ENCODE measurements at regions not wholly inside any gene's neighbourhood (a gene's known extent, or its start where the extent isn't known, plus 50 kb on each side); places are given as distances from the start of the nearest gene placed in this dataset.

DNA sequence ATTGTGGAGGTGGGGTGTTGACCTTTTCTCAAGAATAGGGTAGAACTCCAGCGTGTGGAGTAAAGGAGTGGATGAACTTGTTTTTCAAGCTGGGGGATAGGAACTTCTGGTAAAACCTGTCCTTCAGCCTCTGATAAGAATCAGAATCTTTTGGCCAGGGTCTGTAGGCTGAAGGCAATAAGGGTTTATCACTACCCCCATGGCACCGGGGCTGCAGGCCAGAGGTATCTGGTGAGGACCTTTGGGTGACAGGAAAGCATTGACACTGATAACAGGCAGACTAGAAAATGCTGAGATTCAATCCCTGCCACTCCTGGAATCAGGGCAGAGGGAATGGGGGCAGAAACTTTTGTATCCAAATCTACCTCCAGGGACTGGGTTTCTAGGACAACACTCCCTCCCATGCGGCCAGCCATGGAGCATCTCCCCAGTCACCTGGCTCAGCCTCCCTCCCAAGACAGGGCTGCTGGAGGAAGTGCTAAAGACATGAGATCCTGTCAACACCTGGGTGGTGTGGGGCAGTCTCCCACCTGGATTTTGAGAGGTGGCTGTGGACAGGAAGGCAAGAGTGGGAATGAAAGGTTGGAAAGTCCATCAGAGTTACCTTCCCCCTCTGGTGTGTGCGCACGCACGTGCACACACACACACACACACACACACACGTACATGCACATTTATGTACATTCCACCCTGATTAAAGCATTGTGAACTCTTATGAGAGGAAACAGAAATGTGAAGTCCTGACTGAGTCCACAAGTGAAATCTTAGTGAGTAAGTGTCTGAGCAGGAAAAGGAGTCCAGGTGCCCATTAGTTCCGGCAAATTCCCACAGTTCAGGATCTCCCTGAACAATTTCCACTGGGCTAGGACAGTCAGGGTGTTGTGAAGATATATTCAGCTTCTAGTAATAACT, 53.1 kb upstream of the MARCHF10 start:
- WGBS: 69% methylated on average over 8 of the region's 8 CpGs
- TF ChIP-seq JUND (IDR thresholded peaks at IDR 0.05) (no peak), NR2F2 (IDR thresholded peaks at IDR 0.05) (no peak), TAF1 (conservative IDR thresholded peaks at IDR 0.05) (no peak), FOXA2 (IDR thresholded peaks at IDR 0.05) (no peak)
- TF ChIP-seq, protein P1, sequence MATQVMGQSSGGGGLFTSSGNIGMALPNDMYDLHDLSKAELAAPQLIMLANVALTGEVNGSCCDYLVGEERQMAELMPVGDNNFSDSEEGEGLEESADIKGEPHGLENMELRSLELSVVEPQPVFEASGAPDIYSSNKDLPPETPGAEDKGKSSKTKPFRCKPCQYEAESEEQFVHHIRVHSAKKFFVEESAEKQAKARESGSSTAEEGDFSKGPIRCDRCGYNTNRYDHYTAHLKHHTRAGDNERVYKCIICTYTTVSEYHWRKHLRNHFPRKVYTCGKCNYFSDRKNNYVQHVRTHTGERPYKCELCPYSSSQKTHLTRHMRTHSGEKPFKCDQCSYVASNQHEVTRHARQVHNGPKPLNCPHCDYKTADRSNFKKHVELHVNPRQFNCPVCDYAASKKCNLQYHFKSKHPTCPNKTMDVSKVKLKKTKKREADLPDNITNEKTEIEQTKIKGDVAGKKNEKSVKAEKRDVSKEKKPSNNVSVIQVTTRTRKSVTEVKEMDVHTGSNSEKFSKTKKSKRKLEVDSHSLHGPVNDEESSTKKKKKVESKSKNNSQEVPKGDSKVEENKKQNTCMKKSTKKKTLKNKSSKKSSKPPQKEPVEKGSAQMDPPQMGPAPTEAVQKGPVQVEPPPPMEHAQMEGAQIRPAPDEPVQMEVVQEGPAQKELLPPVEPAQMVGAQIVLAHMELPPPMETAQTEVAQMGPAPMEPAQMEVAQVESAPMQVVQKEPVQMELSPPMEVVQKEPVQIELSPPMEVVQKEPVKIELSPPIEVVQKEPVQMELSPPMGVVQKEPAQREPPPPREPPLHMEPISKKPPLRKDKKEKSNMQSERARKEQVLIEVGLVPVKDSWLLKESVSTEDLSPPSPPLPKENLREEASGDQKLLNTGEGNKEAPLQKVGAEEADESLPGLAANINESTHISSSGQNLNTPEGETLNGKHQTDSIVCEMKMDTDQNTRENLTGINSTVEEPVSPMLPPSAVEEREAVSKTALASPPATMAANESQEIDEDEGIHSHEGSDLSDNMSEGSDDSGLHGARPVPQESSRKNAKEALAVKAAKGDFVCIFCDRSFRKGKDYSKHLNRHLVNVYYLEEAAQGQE (IDR thresholded peaks at IDR 0.05): no peak
- DNase-seq (ENCODE audit: low spot score): no peak
- Histone ChIP-seq H3K9ac (ENCODE audit: low read depth in 1 of 2, low read length in 2 of 2) (no peak overlapping the region), H3K4me3 (ENCODE audit: low read depth in 1 of 3, low read length in 3 of 3) (no peak overlapping the region), H3K9me3 (ENCODE audit: control insufficient read depth in 4 of 4, low read length in 3 of 4) (peaks cover 0 to 4% (median 0%) of the 10 kb centered on the region in 4 donors), H3K4me1 (ENCODE audit: control insufficient read depth in 4 of 4, insufficient read depth in 4 of 4, low read length in 3 of 4) (no peaks in the 10 kb centered on the region), H3K27ac (ENCODE audit: low read depth in 1 of 2, low read length in 2 of 2) (no peak overlapping the region), H3K36me3 (ENCODE audit: control insufficient read depth in 4 of 4, insufficient read depth in 3 of 4, low read depth in 1 of 4, low read length in 3 of 4) (no peaks in the 10 kb centered on the region), H3K27me3 (ENCODE audit: control insufficient read depth in 4 of 4, insufficient read depth in 4 of 4, low read length in 3 of 4) (no peaks in the 10 kb centered on the region)

DNA sequence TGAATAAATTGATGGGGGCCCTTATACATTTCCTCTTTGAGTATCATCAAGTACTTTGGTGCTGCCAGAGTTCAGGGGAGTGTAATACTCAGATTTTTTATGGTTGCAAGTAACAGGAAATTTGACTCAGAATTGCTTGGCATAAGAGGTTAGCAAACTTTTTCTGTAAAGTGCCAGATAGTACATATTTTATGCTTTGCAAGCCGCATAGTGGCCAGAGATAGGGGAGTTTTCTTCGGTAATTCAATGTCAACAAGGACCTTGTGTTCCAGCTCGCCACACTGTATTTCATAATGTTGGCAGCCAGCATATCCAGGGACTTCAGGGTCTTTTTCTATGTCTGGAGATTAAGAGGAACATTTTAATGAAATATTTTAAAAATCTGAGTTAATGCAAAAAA, 51.0 kb upstream of the MARCHF10 start:
- TF ChIP-seq, protein P2, sequence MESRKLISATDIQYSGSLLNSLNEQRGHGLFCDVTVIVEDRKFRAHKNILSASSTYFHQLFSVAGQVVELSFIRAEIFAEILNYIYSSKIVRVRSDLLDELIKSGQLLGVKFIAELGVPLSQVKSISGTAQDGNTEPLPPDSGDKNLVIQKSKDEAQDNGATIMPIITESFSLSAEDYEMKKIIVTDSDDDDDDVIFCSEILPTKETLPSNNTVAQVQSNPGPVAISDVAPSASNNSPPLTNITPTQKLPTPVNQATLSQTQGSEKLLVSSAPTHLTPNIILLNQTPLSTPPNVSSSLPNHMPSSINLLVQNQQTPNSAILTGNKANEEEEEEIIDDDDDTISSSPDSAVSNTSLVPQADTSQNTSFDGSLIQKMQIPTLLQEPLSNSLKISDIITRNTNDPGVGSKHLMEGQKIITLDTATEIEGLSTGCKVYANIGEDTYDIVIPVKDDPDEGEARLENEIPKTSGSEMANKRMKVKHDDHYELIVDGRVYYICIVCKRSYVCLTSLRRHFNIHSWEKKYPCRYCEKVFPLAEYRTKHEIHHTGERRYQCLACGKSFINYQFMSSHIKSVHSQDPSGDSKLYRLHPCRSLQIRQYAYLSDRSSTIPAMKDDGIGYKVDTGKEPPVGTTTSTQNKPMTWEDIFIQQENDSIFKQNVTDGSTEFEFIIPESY (IDR thresholded peaks at IDR 0.05): no peak
- TF ChIP-seq TAF1 (conservative IDR thresholded peaks at IDR 0.05) (no peak), RXRA (IDR thresholded peaks at IDR 0.05) (no peak), JUND (IDR thresholded peaks at IDR 0.05) (no peak), NR2F2 (IDR thresholded peaks at IDR 0.05) (no peak), GABPA (IDR thresholded peaks at IDR 0.05 in 1 of 2, conservative IDR thresholded peaks at IDR 0.05 in 1 of 2) (no peak), SP1 (IDR thresholded peaks at IDR 0.05) (no peak), RAD21 (IDR thresholded peaks at IDR 0.05) (no peak), FOXA2 (IDR thresholded peaks at IDR 0.05) (no peak), YY1 (IDR thresholded peaks at IDR 0.05) (no peak), FOXA1 (IDR thresholded peaks at IDR 0.05) (no peak), HNF4A (conservative IDR thresholded peaks at IDR 0.05) (no peak)
- TF ChIP-seq, protein P3, sequence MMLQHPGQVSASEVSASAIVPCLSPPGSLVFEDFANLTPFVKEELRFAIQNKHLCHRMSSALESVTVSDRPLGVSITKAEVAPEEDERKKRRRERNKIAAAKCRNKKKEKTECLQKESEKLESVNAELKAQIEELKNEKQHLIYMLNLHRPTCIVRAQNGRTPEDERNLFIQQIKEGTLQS (IDR thresholded peaks at IDR 0.05): no peak
- TF ChIP-seq, protein P4, sequence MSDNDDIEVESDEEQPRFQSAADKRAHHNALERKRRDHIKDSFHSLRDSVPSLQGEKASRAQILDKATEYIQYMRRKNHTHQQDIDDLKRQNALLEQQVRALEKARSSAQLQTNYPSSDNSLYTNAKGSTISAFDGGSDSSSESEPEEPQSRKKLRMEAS (IDR thresholded peaks at IDR 0.05): no peak
- TF ChIP-seq, protein P1 (IDR thresholded peaks at IDR 0.05): no peak
- TF ChIP-seq, protein P5, sequence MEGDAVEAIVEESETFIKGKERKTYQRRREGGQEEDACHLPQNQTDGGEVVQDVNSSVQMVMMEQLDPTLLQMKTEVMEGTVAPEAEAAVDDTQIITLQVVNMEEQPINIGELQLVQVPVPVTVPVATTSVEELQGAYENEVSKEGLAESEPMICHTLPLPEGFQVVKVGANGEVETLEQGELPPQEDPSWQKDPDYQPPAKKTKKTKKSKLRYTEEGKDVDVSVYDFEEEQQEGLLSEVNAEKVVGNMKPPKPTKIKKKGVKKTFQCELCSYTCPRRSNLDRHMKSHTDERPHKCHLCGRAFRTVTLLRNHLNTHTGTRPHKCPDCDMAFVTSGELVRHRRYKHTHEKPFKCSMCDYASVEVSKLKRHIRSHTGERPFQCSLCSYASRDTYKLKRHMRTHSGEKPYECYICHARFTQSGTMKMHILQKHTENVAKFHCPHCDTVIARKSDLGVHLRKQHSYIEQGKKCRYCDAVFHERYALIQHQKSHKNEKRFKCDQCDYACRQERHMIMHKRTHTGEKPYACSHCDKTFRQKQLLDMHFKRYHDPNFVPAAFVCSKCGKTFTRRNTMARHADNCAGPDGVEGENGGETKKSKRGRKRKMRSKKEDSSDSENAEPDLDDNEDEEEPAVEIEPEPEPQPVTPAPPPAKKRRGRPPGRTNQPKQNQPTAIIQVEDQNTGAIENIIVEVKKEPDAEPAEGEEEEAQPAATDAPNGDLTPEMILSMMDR (IDR thresholded peaks at IDR 0.05; ENCODE audit: low read depth, low read length, missing input control): no peak
- Histone ChIP-seq H3K27ac (ENCODE audit: low read depth in 1 of 2, low read length in 2 of 2) (no peak overlapping the region), H3K27me3 (ENCODE audit: control insufficient read depth in 4 of 4, insufficient read depth in 4 of 4, low read length in 3 of 4) (no peaks in the 10 kb centered on the region), H3K9ac (ENCODE audit: low read depth in 1 of 2, low read length in 2 of 2) (no peak overlapping the region), H3K4me3 (ENCODE audit: low read depth in 1 of 3, low read length in 3 of 3) (no peak overlapping the region), H3K36me3 (ENCODE audit: control insufficient read depth in 4 of 4, insufficient read depth in 3 of 4, low read depth in 1 of 4, low read length in 3 of 4) (no peaks in the 10 kb centered on the region), H3K9me3 (ENCODE audit: control insufficient read depth in 4 of 4, low read length in 3 of 4) (no peaks in the 10 kb centered on the region), H3K4me1 (ENCODE audit: control insufficient read depth in 4 of 4, insufficient read depth in 4 of 4, low read length in 3 of 4) (no peaks in the 10 kb centered on the region)
- no peak for DNase-seq (ENCODE audit: low spot score)
- WGBS: 71% methylated on average over 3 of the region's 3 CpGs
